OCI-M1 (cell line): ENCODE measurements at regions not wholly inside any gene's neighbourhood (a gene's known extent, or its start where the extent isn't known, plus 50 kb on each side); places are given as distances from the start of the nearest gene placed in this dataset.
"Not testable (repeated sequence)": the region's sequence is repeated elsewhere in the genome, so short reads cannot be mapped to it uniquely, and the experiment has no call there.

Experiments used
- DNase-seq: peaks from one replicate; lab custom pipeline; 2025; lab: John Stamatoyannopoulos, UW

- DNase-seq, result no peak
These were observed 250.9 kb downstream of the ACTR3B start for GRCh38 chr7:153010416-153010815.

- no peak for DNase-seq
These were observed 252.7 kb downstream of the ACTR3B start for GRCh38 chr7:153012203-153012602.

- no peak for DNase-seq
These were observed 257.7 kb downstream of the ACTR3B start for GRCh38 chr7:153017223-153017622.

DNA sequence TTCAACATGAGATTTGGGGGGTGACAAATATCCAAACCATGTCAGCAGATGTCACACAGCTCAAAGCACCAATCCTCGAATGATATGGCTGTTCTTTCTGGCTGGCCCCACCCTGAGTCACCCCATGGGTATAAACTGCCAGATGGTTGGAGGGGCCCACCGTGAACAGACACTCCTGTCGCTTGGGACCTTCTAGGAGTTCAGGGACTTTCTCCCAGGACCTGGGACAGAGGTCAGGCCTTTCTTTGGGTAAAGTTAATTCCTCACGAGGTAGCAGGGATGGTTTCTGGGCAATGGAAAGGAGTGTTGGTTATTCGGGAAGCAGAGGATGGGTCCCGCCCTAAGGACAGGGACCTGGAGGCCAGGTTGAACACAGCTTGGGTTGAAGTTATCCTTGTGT is 262.0 kb downstream of the ACTR3B start:
- DNase-seq, result no peak

- no peak for DNase-seq
These were observed 263.1 kb downstream of the ACTR3B start for GRCh38 chr7:153022475-153023193.

DNA sequence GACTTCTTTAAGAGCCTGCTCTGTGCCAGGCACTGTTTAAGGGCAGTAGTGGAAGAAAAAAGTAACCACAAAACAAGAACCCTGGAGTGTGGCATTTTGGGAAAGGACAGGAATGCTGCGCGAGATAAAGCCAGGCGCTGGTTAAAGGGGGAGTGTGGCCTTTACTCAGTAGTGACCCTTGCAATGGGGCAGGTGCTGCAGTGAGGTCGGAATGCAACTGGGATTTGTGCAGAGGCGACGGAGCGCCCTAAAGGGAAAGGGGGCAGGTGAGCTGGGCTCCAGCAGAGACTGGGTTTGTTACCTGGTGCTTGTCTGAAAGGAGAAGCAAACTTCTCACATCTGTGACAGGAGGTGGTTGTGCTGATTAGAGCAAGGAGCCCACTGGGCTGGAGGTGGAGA is 263.6 kb downstream of the ACTR3B start:
- no peak for DNase-seq

GRCh38 chr7:153027210-153027609 is 267.7 kb downstream of the ACTR3B start:
- no peak for DNase-seq

DNA sequence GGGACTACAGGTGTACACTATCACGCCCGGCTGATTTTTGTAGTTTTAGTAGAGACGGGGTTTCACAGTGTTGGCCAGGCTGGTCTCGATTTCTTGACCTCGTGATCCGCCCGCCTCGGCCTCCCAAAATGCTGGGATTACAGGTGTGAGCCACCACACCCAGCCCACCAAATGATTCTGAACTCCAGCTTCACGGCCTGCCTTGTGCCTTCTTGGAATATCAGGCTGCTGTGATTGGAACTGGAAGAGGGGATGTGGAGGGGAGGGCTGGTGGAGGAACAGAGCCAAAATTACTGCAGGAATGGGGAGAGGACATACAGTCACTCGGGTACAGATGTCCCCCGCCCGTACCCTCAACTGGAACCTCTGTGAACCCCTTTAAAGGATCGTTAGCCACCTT is 268.4 kb downstream of the ACTR3B start:
- no peak for DNase-seq

GRCh38 chr7:153030976-153031375 is 271.4 kb downstream of the ACTR3B start:
- DNase-seq, result no peak

DNA sequence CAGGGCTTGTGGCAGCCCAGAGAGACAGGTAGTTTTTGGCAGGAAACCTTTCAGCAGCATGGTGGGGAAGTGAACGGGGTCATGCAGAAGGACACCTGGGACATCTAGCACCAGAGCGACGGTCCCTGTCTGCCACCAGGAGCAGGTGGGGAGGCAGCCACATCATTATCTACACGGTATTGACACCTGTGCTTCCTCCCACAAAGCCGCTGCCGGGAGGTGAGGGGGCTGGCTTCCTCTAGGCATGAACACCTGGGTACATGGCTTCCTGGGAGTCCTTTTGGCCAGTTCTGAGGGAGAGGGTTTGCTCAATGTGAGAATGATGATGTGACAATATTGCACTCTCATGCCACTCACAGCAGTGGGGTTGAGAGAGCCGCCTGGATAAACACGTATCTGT is 275.2 kb downstream of the ACTR3B start:
- no peak for DNase-seq

- no peak for DNase-seq
These were observed 277.0 kb downstream of the ACTR3B start for GRCh38 chr7:153036396-153037063.

DNA sequence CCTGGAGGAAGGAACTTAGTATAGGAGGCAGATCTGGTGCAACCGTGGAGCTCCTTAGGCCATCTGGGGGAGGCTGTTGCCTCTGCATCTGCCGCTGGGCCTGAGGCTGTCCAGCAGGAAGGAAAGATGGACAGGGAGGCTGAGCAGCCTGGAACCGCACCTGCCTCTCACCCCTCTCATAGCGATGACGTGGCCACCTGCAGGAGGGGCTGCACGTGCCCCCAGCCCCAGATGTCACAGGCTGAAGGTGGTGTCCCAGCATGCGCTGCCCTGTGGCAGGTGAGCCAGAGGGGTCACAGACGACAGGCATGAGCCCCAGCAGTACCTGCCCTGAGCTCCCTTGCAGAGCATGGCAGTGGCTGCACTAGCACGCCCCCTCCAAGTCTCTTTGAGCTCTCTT is 283.9 kb downstream of the ACTR3B start:
- DNase-seq, result no peak

DNA sequence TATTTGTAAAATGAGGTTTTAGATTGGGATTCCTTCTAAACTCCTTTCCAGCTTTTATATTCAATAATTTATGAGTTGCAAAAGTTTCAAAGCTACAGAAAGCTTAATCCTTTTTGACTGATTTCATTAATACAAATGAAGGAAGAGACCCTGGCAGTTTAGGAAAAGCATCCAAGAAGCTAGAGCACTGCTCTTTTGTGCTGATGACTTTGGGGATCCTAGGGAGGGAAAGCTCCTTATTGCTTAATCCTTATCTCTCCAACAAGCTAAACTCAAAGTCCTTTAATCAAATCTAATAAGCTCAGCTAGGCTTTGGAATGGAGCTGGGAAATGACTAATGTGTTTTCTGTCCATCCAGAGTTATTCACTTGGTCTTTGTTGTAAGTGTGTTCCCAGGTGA is 285.4 kb downstream of the ACTR3B start:
- DNase-seq, result no peak

GRCh38 chr7:153047079-153047959 is 287.8 kb downstream of the ACTR3B start:
- no peak for DNase-seq

DNA sequence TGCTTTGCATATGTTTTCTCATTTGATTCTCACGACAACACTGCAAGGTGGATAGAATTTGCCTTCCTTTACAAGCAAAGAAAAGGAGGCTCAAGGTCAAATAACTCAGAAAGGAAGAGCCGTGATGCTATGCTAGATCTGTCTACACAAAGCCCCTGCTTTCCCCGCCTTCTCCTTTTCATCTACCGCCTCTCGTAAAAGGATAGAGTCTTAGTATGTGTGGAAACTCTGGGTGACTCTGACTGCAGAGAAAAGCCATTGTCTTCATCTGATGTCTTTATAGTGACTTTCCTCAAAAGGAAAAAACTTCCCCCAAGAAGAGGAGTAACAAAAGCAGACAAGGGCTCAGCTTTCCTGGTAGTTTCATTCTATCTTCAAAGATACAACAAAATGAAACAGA is 292.7 kb downstream of the ACTR3B start:
- no peak for DNase-seq

GRCh38 chr7:153061910-153062528 is 302.5 kb downstream of the ACTR3B start:
- peak; percentile 11 for DNase-seq

DNA sequence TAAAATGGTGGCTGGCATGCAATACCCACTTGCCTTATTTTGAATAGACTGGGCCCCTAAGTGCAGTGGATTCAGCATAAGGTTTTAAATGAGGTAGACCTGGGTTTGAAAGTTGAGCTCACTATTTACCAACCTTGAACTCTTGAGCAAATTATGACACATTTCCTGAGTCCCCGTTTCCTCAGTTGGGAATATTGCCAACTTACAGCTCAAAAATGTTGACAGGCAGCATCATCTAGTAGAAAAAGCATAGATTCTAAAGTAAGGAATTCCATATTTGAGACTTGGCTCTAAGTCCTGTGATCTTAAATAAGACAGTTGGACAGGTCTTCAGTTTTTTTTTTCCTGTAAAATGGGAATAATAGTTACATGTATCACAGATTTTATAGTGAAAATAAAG is 305.5 kb downstream of the ACTR3B start:
- no peak for DNase-seq

DNA sequence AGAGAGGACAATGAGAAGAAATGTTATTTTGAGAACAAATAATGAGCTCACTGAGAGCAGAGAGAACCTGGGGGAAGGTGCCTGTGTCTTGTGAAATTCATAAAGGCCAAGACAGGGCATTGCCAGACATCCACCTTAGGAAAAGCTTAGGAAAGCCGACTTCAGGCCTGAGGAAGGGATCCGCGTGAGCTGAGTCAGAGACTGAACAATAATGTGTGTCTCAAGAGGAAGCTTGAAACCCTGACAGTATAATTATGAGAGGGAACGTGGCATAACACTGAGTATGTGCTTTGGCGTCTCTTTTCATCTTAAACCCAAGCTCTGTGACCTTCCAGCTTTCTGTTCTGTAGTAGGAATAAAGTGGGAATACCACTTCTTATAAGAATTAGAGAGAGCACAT is 307.2 kb downstream of the ACTR3B start:
- DNase-seq, result no peak

DNA sequence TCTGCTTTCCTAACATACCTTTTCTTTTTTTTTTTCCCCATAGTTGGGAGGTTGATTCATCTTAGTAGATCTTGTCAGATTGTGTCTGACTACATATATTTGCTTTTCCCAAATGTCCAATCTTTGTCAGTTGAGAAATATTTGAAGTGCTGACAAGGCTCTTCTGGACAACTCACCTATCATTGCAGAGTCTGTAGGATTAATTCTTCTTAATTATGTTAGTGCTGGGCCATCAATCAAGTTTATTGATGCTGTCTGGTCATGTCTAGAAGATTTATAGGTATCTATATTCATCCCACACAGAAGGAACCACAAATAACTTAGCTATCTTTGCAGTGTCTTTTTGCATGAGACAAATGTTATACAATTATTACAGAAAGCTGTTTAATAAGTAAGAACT is 310.6 kb downstream of the ACTR3B start:
- no peak for DNase-seq

- no peak for DNase-seq
These were observed 313.3 kb downstream of the ACTR3B start for GRCh38 chr7:153072806-153073205.

GRCh38 chr7:153076289-153076688 is 316.7 kb downstream of the ACTR3B start:
- not testable (repeated sequence) for DNase-seq

DNA sequence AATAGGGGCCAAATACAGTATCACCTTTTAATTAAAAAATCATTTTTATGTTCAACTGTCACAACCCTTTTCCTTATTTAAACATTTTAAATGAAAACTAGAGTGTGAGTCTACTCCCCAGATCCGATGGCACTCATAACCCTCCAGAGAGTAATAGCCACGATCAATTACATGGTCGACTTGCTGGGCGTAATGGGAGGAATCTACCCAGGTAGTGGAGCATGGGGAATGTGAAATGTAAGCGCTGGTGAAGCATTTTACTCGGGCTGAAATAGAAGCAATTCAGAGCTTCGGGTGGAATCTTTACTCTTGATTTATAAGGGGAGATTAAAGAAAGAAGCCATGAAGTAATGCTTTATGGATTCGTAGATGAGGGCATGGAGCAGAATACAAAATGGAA is 321.9 kb downstream of the ACTR3B start:
- DNase-seq, result no peak
